Neural cell (in vitro differentiated cells): ENCODE measurements at regions not wholly inside any gene's neighbourhood (a gene's known extent, or its start where the extent isn't known, plus 50 kb on each side); places are given as distances from the start of the nearest gene placed in this dataset.

Experiments
- H2AFZ ChIP-seq: fragments of 200-600, 300-800 bp; sonication (generic), shearing (Covaris generic); 2 replicates; pipeline ENCODE4 v1.6.0; 2014; ENCODE audit warnings: low read depth, mild to moderate bottlenecking, antibody characterized with exemption, low read length, moderate library complexity
- H3F3A ChIP-seq: fragments of 200-600 bp; shearing (Covaris generic); 2 replicates; pipeline ENCODE4 v1.6.1; 2016; ENCODE audit warnings: mild to moderate bottlenecking, moderate library complexity, mixed read lengths, antibody characterized with exemption, low read length; ENCODE audit not compliant: insufficient read depth, poor library complexity, severe bottlenecking
- H3K27ac ChIP-seq: fragments of 200-600, 300-800 bp; sonication (generic), shearing (Covaris generic); 2 replicates; pipeline ENCODE4 v1.5.1; 2014; ENCODE audit warnings: mild to moderate bottlenecking, low read length, moderate library complexity
- H3K27me3 ChIP-seq: fragments of 300-800, 200-600 bp; sonication (generic), shearing (Covaris generic); 2 replicates; pipeline ENCODE4 v1.6.0; 2014; ENCODE audit warnings: mild to moderate bottlenecking, low read depth, low read length, moderate library complexity; ENCODE audit not compliant: insufficient read depth
- H3K36me3 ChIP-seq: fragments of 300-800, 200-600 bp; sonication (generic), shearing (Covaris generic); 2 replicates; pipeline ENCODE4 v1.5.1; 2014; ENCODE audit warnings: mild to moderate bottlenecking, antibody characterized with exemption, low read length, moderate library complexity; ENCODE audit not compliant: insufficient read depth
- H3K4me2 ChIP-seq: fragments of 300-800, 200-600 bp; sonication (generic), shearing (Covaris generic); 2 replicates; pipeline ENCODE4 v1.6.0; 2014; ENCODE audit warnings: mild to moderate bottlenecking, low read length
- H3K4me3 ChIP-seq: fragments of 300-800, 200-600 bp; sonication (generic), shearing (Covaris generic); 2 replicates; pipeline ENCODE4 v1.5.1; 2014; ENCODE audit warnings: mild to moderate bottlenecking, low read length, moderate library complexity
- H3K79me2 ChIP-seq: fragments of 200-600 bp; shearing (Covaris generic); replicated peaks from 2 replicates; pipeline ENCODE4 v1.6.0; 2014; ENCODE audit warnings: mild to moderate bottlenecking, low read length, moderate library complexity; ENCODE audit not compliant: insufficient read depth
- H3K9ac ChIP-seq: fragments of 300-800, 200-600 bp; sonication (generic), shearing (Covaris generic); 2 replicates; pipeline ENCODE4 v1.6.1; 2016; ENCODE audit warnings: mild to moderate bottlenecking, low read length, mixed read lengths
- H3K9me2 ChIP-seq: fragments of 200-600 bp; shearing (Covaris generic); 2 replicates; pipeline ENCODE4 v1.6.1; 2016; ENCODE audit warnings: mild to moderate bottlenecking, low read length, mixed read lengths; ENCODE audit not compliant: insufficient read depth
- H3K9me3 ChIP-seq: fragments of 200-600, 300-800 bp; sonication (generic), shearing (Covaris generic); 2 replicates; pipeline ENCODE4 v1.6.1; 2016; ENCODE audit warnings: mild to moderate bottlenecking, mixed run types, low read length, moderate library complexity, mixed read lengths
- H4K20me1 ChIP-seq: fragments of 200-600 bp; shearing (Covaris generic); 2 replicates; pipeline ENCODE4 v1.6.1; 2016; ENCODE audit warnings: mild to moderate bottlenecking, mixed run types; ENCODE audit not compliant: insufficient read depth
- EP300 ChIP-seq: fragments of 450-650 bp; conservative IDR thresholded peaks from 2 replicates; pipeline ENCODE4 v1.6.1; 2014; ENCODE audit warnings: antibody characterized with exemption, mild to moderate bottlenecking, moderate library complexity; ENCODE audit not compliant: poor library complexity, severe bottlenecking
- EZH2 ChIP-seq: fragments of 200-600, 300-800 bp; shearing (Covaris generic), sonication (generic); IDR thresholded peaks from 2 replicates; pipeline ENCODE4 v1.6.1; 2014; ENCODE audit warnings: antibody characterized with exemption, low read length, borderline replicate concordance, mild to moderate bottlenecking; ENCODE audit not compliant: insufficient read depth, poor library complexity, severe bottlenecking
- MXI1 ChIP-seq: fragments of 450-650 bp; conservative IDR thresholded peaks from 2 replicates; pipeline ENCODE4 v1.6.1; 2014; ENCODE audit warnings: antibody characterized with exemption, mild to moderate bottlenecking; ENCODE audit not compliant: poor library complexity, severe bottlenecking
- POLR2AphosphoS5 ChIP-seq: IDR thresholded peaks from 2 replicates; pipeline ENCODE4 v1.6.1; 2012
- RAD21 ChIP-seq: fragments of 450-650 bp; conservative IDR thresholded peaks from 2 replicates; pipeline ENCODE4 v1.6.1; 2014; ENCODE audit warnings: antibody characterized with exemption, mild to moderate bottlenecking, moderate library complexity
- SMC3 ChIP-seq: fragments of 450-650 bp; conservative IDR thresholded peaks from 2 replicates; pipeline ENCODE4 v1.6.1; 2014; ENCODE audit warnings: antibody characterized with exemption, mild to moderate bottlenecking, moderate library complexity; ENCODE audit not compliant: poor library complexity
- TAF1 ChIP-seq: IDR thresholded peaks from 2 replicates; pipeline ENCODE4 v1.6.1; 2012; ENCODE audit warnings: low read depth
- TF ChIP-seq, protein P1 (sequence below): fragments of 450-650 bp; IDR thresholded peaks from 2 replicates; pipeline ENCODE4 v1.5.1; 2014; ENCODE audit warnings: antibody characterized with exemption, mild to moderate bottlenecking, moderate library complexity; ENCODE audit not compliant: poor library complexity, severe bottlenecking
- TF ChIP-seq, protein P2 (sequence below): IDR thresholded peaks from 2 replicates; pipeline ENCODE4 v1.6.1; 2012; ENCODE audit warnings: borderline replicate concordance

DNA sequence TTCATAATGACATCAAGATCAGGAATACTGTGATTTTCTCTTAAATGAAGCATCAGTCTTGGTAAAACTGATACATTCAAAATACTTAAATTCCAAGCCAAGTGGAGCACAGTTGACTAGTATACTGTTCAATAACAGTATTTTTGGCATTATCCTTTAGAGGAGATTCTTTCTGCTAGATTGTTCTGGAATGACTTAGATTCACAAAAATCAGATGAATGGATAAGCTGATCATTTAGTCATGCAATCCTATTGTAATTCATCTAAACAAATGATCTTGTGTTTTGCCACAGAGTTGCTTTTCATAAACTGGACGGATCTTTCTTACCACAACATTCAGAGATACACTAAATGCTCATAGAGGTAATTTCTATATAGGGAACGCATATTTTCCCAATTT is 232.0 kb downstream of the CXXC4 start:
- no peak overlapping the region for H3K4me2 ChIP-seq
- H3K9me2 ChIP-seq: no peaks in the 10 kb centered on the region
- H4K20me1 ChIP-seq: no peaks in the 10 kb centered on the region
- no peak overlapping the region for H2AFZ ChIP-seq
- H3K27ac ChIP-seq: no peak overlapping the region
- H3K79me2 ChIP-seq: no peaks in the 10 kb centered on the region
- H3K27me3 ChIP-seq: no peaks in the 10 kb centered on the region
- no peaks in the 10 kb centered on the region for H3F3A ChIP-seq
- H3K9ac ChIP-seq: no peak overlapping the region
- no peaks in the 10 kb centered on the region for H3K9me3 ChIP-seq
- TF ChIP-seq POLR2AphosphoS5 (no peak), EZH2 (no peak), RAD21 (no peak), MXI1 (no peak), SMC3 (no peak), TAF1 (no peak), EP300 (no peak)
- TF ChIP-seq, protein P1, sequence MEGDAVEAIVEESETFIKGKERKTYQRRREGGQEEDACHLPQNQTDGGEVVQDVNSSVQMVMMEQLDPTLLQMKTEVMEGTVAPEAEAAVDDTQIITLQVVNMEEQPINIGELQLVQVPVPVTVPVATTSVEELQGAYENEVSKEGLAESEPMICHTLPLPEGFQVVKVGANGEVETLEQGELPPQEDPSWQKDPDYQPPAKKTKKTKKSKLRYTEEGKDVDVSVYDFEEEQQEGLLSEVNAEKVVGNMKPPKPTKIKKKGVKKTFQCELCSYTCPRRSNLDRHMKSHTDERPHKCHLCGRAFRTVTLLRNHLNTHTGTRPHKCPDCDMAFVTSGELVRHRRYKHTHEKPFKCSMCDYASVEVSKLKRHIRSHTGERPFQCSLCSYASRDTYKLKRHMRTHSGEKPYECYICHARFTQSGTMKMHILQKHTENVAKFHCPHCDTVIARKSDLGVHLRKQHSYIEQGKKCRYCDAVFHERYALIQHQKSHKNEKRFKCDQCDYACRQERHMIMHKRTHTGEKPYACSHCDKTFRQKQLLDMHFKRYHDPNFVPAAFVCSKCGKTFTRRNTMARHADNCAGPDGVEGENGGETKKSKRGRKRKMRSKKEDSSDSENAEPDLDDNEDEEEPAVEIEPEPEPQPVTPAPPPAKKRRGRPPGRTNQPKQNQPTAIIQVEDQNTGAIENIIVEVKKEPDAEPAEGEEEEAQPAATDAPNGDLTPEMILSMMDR: no peak
- TF ChIP-seq, protein P2, sequence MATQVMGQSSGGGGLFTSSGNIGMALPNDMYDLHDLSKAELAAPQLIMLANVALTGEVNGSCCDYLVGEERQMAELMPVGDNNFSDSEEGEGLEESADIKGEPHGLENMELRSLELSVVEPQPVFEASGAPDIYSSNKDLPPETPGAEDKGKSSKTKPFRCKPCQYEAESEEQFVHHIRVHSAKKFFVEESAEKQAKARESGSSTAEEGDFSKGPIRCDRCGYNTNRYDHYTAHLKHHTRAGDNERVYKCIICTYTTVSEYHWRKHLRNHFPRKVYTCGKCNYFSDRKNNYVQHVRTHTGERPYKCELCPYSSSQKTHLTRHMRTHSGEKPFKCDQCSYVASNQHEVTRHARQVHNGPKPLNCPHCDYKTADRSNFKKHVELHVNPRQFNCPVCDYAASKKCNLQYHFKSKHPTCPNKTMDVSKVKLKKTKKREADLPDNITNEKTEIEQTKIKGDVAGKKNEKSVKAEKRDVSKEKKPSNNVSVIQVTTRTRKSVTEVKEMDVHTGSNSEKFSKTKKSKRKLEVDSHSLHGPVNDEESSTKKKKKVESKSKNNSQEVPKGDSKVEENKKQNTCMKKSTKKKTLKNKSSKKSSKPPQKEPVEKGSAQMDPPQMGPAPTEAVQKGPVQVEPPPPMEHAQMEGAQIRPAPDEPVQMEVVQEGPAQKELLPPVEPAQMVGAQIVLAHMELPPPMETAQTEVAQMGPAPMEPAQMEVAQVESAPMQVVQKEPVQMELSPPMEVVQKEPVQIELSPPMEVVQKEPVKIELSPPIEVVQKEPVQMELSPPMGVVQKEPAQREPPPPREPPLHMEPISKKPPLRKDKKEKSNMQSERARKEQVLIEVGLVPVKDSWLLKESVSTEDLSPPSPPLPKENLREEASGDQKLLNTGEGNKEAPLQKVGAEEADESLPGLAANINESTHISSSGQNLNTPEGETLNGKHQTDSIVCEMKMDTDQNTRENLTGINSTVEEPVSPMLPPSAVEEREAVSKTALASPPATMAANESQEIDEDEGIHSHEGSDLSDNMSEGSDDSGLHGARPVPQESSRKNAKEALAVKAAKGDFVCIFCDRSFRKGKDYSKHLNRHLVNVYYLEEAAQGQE: no peak
- H3K4me3 ChIP-seq: no peak overlapping the region
- no peaks in the 10 kb centered on the region for H3K36me3 ChIP-seq

GRCh38 chr4:104248726-104249125 is 246.0 kb downstream of the CXXC4 start:
- TF ChIP-seq SMC3 (no peak), POLR2AphosphoS5 (no peak), TAF1 (no peak), RAD21 (no peak), MXI1 (no peak), EP300 (no peak)
- TF ChIP-seq, protein P1: no peak
- TF ChIP-seq, protein P2: no peak
- no peaks in the 10 kb centered on the region for H3K79me2 ChIP-seq

More at GRCh38 chr4:104248726-104249125, 246.0 kb downstream of the CXXC4 start:
- H3K9me3 ChIP-seq: no peaks in the 10 kb centered on the region
- H4K20me1 ChIP-seq: no peaks in the 10 kb centered on the region
- no peak overlapping the region for H3K4me2 ChIP-seq
- H3K27ac ChIP-seq: no peak overlapping the region
- H2AFZ ChIP-seq: no peak overlapping the region
- no peaks in the 10 kb centered on the region for H3K9me2 ChIP-seq
- no peak overlapping the region for H3K4me3 ChIP-seq
- H3F3A ChIP-seq: no peaks in the 10 kb centered on the region
- H3K9ac ChIP-seq: no peak overlapping the region
- no peaks in the 10 kb centered on the region for H3K36me3 ChIP-seq
- H3K27me3 ChIP-seq: no peaks in the 10 kb centered on the region
